ENCODE measurements at regions not wholly inside any gene's neighbourhood (a gene's known extent, or its start where the extent isn't known, plus 50 kb on each side); places are given as distances from the start of the nearest gene placed in this dataset.

DNA sequence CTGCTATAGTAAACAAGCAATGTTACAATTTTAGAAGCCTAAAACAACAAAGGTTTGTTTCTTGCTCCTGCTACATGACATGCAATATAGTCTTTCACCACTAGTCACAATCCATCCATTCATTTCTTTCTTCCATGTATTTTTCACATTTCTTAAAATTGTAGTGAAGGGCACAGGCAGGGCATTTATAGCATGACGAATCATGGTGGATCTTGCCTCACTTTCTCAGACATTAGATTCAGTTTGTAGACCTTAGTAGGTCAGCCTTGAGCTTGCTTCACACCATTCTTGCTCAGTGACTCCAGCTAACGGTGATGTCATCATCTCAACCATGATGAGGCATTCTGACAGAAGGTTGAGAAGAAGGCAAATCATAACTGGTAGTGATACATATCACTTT is 546.8 kb downstream of the TBL1XR1 start:
- TF ChIP-seq, protein P1, sequence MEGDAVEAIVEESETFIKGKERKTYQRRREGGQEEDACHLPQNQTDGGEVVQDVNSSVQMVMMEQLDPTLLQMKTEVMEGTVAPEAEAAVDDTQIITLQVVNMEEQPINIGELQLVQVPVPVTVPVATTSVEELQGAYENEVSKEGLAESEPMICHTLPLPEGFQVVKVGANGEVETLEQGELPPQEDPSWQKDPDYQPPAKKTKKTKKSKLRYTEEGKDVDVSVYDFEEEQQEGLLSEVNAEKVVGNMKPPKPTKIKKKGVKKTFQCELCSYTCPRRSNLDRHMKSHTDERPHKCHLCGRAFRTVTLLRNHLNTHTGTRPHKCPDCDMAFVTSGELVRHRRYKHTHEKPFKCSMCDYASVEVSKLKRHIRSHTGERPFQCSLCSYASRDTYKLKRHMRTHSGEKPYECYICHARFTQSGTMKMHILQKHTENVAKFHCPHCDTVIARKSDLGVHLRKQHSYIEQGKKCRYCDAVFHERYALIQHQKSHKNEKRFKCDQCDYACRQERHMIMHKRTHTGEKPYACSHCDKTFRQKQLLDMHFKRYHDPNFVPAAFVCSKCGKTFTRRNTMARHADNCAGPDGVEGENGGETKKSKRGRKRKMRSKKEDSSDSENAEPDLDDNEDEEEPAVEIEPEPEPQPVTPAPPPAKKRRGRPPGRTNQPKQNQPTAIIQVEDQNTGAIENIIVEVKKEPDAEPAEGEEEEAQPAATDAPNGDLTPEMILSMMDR (conservative IDR thresholded peaks at IDR 0.05; ENCODE audit: low read depth, low read length), result peak; percentile 42; the same call in 1 of the 2 replicates
- no peak for TF ChIP-seq EZH2 (IDR thresholded peaks at IDR 0.05; ENCODE audit: borderline replicate concordance, low read depth, low read length, poor library complexity, severe bottlenecking)
